ENCODE measurements at regions not wholly inside any gene's neighbourhood (a gene's known extent, or its start where the extent isn't known, plus 50 kb on each side); places are given as distances from the start of the nearest gene placed in this dataset.

DNA sequence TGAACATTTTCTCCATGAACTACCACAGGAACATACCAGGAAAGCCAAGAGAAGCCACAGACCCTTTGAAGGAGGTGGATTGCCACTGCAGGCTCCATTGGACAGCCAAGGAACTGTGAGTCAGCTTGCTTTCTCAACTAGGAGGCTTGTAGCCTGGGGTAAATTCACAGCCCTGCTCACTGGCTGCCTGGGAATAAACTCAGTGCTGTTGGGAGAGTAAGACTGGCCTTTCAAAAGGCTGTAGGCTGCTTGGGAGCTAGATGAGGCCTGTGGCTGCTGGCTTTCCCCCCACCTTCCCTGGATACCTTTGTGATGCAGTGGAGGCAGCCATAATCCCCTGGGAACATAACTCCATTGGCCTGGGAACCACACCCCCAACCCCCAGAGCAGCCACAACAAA is 223.5 kb upstream of the RBMS3 start:
- no peak for DNase-seq (ENCODE audit: low spot score)

DNA sequence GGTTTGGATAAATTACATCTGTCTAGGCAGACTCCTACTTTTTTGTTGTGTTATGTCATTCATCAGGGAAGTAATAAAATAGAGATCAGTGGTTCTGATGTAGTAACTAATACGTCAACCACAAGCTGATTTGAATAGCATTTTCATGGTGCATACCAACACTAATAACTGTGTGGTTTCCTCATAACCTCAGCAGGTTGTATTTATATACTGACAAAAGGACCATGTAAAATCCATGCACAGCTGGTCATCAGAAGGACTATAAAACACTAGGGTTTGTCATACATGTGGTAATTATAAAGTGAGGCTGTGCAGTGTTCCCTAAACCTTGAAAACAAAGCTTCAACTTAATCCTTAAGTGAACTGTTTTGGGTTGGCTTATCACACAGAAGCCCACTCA is 216.8 kb upstream of the RBMS3 start:
- DNase-seq (ENCODE audit: low spot score) = no peak

DNA sequence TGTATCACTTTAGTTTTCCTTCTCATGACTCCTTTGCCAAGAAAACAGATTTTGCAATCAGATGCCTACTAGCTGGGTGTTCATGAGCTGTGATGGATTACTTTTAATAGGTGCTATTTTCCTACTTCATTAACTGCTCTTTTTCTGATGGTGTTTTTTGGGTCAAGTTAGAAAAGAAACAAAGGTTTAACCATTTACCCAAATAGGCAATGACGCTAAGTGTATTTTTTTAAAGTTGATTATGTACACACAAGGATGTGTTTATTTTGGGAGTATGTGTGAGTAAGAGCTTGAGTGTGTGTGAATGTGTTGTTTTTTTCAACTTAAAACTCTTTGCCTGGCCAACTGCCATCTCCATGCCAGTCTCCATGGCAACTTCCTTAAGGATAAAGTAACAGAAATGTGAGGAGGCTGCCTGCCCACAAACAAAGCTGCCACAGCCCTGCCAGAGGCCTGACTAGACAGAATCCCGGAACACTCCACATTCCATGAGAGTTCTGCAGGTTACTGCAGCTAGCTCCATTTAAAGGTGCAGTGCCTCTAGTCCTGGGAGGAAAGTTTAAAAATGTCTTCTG is 215.6 kb upstream of the RBMS3 start:
- no peak for DNase-seq (ENCODE audit: low spot score)

DNA sequence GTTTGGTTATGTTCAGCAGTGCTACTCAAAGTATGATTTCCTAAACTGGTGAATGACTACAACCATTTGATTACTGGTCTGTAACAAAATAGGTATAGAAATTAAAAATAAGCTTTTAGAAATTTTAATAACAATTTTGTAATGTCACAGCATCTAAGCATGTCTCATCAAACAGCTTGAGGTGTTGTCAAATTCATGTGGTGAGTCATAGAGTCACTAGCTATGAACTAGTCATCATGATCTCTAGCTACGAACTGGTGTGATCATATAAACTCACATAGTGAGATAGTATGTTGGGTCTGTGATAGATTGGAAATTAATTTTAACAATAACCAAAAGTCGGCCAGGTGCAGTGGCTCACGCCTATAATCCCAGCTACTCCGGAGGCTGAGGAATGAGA is 213.9 kb upstream of the RBMS3 start:
- no peak for DNase-seq (ENCODE audit: low spot score)

DNA sequence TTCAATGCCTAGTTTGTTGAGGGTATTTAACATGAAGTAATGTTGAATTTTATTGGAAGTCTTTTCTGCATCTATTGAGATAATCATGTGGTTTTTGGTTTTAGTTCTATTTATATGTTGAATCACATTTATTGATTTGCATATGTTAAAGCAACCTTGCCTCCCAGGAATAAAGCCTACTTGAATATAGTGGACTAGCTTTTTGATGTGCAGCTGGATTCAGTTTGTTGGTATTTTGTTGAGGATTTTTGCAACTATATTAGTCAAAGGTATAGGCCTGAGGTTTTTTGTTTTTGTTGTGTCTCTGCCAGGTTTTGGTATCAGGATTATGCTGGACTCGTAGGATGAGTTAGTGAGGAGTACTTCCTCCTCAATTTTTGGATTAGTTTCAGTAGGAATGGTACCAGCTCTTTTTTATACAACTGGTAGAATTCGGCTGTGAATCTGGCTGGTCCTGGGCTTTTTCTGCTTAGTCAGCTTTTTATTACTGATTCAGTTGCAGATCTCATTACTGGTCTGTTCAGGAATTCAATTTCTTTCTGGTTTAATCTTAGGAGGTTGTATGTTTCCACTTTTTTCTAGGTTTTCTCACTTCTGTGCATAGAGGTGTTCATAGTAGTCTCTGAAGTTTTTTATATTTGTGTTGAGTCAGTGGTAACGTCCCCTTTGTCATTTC is 209.8 kb upstream of the RBMS3 start:
- no peak for DNase-seq (ENCODE audit: low spot score)

DNA sequence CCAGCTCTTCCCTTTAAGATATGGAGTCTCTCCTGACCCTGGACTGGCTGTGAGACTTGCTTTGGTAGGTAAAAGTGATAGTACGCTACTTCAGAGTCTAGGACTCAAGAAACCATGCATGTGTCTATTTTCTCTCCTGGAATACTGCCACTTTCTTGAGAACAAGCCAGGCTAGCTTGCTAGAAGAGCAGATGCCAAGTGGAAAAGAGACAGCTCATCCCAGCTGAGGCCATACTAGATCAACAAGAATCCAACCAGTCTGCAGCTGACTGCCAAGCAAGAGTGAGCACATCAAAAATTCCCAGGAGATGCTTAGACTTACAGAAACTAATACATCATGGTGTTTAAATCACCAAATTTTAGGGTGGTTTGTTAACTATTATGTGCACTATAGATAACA is 208.3 kb upstream of the RBMS3 start:
- DNase-seq (ENCODE audit: low spot score) = no peak

DNA sequence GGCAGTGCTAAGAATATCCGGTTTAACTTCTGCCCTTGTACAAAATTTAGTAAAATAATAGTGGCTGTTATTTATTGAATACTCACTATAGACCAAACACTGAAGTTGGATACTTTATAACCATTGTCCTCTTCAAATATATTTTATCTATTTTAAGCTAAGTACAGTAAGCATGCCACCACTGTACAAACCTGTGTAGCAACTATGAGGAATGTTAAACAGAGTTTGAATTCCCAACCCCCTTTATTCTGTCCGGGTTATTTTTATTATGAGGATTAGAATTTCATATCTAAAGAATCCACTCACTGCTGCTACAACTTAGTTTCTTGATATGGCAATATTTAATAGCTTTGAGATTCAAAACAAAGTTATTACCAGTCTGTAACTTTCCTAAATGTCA is 203.5 kb upstream of the RBMS3 start:
- no peak for DNase-seq (ENCODE audit: low spot score)

DNA sequence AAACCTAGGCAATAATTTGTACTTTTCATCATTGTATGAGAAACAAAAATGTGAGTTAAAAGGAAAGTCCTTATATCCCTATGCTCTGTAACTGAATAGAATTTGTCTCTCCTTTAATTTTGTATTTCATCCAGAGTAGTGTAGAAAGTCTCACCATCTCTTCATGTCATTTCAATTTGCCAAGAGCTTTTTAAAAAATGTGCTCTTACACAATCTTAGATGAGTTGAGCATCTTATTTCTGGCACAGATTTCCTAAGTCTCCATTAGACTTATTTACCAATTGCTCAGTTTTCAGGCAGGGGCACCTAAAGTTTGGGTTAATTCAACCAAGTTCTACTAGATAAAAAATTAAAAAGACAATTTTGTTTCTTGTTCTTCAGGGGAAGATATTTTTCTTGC is 201.5 kb upstream of the RBMS3 start:
- DNase-seq (ENCODE audit: low spot score) = no peak

DNA sequence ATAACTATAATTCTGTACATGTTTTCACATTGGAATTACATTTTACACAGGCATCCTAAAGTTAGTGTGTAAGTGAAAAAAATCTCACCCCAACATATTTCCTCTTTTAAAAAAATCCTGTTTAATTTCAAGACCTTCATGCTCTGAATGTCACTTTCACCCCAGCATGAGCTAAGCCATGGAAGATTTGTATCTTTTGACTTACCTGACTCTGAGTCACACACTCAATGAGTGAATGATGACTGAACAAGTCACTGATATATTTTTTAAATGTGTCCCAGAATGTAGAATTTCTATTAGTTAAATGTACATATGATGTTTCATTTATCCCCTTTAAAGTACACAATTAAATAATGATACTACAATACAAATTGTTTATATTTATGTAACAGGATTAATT is 199.9 kb upstream of the RBMS3 start:
- DNase-seq (ENCODE audit: low spot score) = no peak

DNA sequence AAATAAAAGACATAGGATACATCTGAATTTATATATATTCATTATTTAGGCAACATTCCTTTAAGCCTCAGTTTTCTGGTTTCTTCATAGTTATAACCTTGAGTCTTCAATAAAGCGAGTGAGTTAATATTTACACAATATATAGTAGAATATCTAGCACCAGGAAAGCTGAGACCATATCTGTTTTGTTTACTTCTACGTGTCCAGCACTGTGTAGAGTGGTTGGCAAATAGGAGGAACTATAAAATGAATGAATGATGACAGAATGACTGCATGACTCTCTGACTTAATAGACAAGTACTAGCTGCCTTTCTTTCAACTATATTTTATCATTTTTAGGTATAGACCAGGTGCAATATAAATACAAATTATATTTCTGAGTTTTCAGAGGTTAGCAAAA is 197.8 kb upstream of the RBMS3 start:
- DNase-seq (ENCODE audit: low spot score) = no peak

DNA sequence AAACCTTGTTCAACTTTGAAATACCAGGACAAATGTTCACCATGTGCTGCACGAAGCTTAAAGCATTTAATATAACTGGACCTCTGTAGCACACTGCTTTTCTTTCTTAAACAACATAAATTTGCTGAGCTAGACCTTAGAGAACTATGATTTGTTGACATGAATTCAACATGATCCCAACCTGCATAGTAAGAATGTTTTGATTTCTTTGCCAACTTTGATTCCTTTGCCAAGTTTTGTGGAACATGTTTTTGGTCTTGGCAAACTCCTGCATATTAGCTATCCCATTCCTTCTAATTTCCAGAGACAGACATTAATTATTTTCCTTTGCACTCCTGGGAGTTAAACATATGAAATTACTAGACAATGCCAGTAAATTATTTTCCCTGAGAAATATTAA is 197.2 kb upstream of the RBMS3 start:
- DNase-seq (ENCODE audit: low spot score) = no peak

DNA sequence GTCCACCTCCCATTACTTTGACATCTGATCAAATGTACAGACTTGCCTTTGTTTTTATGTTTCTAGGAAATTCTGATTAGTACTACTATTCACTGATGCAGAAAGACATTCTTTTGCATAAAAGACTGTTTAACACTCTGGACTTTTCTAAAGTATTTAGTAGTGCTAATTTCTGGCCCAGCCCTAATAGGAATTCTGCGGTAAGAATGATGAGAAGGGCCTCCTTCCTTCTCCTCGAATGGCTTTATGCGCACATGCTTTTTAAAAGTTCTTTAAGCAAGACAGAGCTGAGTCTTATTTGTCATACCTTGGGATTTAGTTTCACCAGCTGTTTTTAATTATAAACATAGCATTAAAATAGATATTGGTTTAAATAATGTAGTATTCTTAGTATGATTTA is 192.3 kb upstream of the RBMS3 start:
- no peak for DNase-seq (ENCODE audit: low spot score)

DNA sequence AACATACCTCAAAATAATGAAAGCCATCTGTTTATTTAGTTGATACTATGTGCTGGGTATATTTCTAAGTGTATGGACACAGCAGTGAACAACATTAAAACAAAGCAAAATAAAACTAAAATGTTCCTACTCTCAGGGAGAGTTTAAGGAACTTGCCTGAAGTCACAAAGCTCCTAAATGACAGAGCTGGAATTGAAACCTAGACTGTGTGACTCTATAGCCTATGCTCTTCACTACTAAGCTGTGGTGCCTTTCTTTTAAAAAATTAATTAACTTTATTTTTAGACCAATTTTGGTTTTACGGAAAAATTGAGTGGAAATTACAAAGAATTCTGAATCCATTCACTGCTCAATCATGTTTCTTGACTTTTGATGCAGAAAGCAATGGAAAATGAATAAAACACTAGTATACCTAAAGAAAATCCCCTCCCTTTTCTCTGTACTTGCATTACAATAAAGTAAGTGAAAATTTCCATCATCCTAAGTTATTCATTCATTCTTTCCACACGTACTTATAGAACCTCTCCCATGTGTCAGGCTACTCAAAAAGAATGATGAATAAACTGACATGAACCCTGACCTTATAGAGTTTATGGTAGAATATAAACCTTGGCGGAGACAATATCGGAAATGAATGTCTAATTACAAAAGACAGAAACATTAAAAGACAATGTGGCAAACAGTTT is 189.8 kb upstream of the RBMS3 start:
- DNase-seq (ENCODE audit: low spot score) = no peak

DNA sequence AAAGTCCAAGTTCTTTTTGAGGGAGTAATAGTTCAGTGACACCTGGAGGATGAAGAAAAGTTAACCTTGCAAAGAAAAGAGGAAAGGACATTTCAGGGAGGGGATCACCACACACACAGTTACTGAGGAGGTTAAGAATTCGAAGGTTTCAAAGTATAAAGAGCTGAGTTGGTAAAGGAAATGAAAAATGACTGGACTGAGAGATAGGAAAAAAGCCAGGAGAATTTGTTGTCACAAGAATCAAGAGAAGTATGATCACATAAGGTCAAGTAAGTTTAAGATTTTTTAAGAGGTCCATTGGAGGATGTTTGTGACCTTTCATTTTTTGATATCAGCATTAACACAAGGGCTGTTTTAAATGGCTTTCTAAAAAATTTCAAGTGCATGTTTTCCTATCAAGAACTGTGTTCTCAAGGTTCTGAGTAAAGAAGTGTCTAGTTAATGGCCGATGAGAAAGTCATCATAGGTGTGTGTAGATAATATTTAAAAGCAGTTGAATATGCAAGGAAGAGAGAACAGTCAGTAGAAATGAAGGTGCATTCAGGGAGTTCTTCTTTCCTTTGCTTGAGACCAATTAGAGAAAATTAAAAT is 189.2 kb upstream of the RBMS3 start:
- no peak for DNase-seq (ENCODE audit: low spot score)

DNA sequence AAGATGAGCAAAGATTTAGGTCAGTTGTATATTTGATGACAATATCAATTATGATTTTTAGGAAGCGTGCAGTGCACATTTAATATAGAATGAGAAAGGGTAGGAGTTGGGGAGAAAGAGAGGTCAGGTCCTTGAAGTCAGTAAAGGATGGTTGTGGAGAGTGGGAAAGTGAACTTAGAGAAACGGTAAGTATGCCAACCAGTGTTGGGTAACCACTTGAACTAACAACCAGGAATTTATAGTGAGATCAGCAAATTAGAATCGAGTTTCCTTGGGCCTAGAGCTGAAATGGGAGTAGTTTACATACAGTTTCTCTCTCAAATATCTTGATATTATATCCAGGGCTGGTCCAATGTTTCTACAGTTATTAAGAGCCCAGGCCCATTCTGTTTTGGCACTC is 188.5 kb upstream of the RBMS3 start:
- no peak for DNase-seq (ENCODE audit: low spot score)

DNA sequence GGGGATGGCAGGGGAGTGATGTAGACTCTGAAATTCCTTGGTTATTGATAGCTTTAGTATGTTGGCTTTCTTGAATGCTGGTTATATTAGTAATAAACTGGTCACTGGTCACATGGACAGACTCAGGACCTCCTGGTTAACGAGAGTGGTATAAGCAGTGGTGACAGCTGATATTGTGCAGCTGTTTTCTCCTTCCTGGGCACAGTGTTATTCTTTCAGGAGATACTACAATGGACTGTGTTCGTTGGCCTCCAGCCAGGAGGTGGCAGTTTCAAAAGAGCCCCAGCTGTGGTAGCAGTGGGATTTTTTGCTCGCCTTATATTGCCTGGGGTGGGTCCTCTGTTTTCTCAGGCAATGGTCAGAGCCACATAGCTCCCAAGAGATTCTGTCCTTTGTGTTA is 181.6 kb upstream of the RBMS3 start:
- DNase-seq (ENCODE audit: low spot score) = no peak

DNA sequence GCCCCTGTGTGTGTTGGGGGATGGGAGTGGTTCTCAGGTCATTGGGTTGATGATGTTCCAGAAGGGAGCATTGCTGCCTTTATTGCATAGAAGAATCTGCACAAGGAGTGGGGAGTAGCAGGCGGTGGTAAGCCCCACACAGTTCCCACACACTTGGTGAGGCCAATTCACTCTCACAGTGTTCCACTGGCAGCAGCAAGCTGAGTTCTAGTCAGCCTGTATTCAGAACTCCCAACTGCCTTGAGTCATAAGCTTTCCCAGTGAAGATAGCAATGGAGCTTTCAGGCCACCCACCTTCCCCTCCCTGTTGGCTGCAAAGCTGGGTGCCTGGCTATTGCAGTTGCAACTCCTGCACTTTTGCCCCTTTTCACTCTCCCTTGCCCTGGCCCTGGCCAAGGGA is 181.1 kb upstream of the RBMS3 start:
- no peak for DNase-seq (ENCODE audit: low spot score)

DNA sequence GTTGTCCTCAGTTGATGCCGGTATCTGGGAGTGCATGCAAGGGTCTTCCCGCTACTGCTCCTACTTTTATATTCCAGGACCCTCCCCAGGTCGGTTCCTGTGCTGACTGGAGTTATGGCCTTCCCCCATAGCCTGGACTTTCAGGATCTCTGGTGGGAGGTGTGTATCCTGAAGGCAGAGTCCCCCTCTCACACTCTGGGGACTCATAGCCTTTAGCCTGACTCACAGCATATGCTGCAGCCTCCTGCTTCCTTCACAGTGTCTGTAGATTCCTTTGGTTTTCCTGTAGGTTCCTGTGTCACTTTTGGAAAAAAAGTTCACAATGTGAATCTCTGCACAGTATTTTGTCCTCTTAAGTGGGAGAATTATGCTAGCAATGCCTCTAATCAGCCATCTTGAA is 180.6 kb upstream of the RBMS3 start:
- no peak for DNase-seq (ENCODE audit: low spot score)

DNA sequence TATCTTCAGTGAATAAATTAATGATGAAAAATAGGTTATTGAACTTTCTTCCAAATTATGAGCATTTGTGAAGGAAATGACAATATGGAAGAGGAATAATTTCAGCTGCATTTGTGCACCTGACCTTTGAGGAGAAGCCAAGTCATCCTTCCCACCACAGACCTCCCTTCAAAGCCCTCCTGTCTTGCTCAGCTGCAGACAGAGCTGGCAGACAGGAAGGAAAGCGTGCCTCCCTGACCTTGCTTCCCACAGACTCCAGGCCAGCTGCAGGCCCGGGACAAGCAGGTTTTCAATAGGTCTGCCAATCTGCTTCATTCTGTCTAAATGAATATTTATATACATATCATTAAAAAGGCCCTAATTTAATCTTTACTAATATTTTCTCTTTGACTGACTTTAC is 152.9 kb upstream of the RBMS3 start:
- no peak for DNase-seq (ENCODE audit: low spot score)

DNA sequence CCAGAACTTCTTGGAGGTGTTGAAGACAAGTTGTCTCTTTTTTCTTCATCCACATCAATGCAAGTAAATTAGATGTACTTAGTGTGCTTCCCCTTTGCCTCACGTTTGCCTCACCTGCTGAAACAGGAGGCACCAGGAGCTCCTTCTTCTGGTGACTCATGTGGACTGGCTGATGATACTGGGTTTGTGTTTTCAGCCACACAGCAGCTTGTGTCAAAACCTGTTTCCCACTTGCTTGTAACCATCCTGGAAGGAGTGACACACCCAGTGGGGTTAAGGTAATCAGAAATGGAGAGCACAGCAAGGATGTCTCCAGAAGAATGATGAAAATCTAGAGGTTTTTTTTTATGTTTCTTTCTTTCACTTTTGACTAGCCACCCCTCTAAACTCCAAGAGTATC is 143.3 kb upstream of the RBMS3 start:
- no peak for DNase-seq (ENCODE audit: low spot score)

DNA sequence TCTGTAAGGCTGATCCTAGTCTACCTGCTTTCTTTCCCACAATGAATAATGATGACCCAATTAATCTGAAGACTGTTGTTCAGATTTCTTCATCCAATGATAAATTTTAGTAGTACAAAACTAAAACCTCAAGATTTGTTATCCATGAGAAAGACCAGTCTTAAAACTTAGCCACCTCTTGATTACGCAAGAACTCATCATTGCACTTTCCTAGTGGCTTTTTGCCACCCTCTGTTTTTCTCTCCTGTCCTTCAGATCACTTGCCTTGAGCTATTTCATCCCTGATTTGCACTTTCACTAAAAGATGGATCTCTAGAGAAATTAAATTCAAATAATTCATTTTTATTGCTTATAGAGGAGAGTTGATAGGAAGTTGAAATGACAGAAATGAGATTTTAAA is 142.7 kb upstream of the RBMS3 start:
- no peak for DNase-seq (ENCODE audit: low spot score)

DNA sequence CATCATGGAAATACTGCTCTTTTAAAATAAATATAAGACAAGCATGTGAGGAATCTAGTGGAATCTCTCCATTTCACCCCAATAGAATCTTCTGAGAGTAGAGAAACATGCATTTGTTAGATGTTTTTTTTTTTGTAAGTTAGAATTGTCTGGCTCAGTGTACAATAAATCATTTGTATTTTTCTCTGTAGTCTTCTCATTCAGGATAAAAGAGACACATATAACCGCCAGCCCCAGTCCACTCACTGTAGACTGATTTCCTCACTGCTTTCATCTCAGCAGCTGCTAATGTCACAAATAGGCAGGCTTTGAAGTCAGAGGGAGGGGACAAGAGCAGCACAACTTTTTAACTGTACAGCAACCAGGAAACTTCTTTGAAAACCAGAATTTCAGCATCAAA is 140.2 kb upstream of the RBMS3 start:
- no peak for DNase-seq (ENCODE audit: low spot score)

DNA sequence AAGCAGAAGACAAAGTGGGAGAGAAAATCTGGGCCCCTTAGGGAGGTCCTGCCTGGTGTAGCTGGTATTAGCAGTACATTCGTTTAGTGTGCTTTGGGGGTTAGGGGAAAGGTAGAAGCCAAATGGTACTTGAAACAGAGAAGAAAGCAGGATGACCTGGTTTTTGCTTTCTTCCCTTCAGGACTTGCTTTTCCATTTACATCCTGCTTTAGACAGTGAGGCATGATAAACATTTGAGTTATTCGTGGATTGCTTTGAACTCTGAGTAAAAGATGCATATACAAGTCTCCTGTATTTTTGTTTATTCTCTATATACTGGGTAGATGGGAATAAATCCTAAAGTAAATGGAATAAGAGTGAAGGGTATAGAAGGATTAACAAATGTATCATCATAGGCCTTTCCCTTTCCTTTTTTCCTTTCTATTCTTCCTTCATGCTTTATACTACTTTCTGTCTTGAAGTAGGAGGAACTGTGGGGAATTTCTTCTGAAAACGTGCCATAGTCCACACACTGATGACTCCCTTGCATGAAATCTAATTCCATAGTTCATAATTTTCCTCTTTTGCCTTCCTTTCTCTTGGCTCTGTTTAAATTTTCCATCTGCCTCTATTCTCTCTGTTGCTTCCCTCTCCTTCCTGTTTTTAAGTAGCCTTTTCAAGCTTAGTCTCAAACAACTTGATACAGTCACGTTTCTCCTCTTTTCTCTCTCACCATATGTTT is 139.5 kb upstream of the RBMS3 start:
- DNase-seq (ENCODE audit: low spot score) = no peak

Measured in CD4-positive, alpha-beta T cell treated with Interleukin-15 for 4 hours (primary cell).